NCI-H748 (cell line): ENCODE measurements at regions not wholly inside any gene's neighbourhood (a gene's known extent, or its start where the extent isn't known, plus 50 kb on each side); places are given as distances from the start of the nearest gene placed in this dataset.

Experiments used
- DNase-seq: peaks from one replicate; lab custom pipeline; 2025; ENCODE audit not compliant: unreplicated experiment; lab: John Stamatoyannopoulos, UW

DNA sequence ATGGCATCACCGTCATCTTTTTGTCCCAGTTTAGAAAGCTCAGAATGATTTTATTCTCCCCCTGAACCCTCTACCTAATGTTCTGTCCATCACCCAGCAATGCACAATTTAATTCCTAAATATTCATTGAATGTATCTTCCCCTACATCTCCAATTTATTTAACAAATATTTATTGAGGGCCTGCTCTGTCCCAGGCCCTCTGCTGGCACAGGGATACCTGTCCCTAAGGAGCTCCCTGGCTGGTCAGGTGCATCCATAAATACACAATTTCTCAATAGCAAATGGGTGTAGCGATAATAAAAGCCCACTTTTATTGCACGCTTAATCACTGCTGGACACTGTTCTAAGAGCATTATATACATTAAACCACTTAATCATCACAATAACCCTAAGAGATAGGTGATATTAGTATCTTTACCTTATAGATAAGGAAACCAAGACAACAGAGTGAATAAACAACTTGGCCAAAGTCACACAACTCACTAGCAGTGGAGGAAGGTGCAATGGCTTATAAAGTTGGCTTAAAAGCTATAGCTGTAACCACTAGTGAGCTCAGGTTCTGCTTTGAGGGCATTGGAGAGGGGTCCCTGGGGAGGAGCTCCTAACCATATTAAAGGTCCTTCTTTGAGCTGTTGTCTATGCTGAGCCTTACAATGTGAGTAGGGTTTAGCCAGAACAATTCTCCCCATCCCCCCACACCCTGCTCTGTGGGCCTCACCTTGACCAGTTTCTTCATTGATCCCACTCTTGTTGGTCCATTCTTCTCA, 126.3 kb upstream of the JUN start:
- no peak for DNase-seq

DNA sequence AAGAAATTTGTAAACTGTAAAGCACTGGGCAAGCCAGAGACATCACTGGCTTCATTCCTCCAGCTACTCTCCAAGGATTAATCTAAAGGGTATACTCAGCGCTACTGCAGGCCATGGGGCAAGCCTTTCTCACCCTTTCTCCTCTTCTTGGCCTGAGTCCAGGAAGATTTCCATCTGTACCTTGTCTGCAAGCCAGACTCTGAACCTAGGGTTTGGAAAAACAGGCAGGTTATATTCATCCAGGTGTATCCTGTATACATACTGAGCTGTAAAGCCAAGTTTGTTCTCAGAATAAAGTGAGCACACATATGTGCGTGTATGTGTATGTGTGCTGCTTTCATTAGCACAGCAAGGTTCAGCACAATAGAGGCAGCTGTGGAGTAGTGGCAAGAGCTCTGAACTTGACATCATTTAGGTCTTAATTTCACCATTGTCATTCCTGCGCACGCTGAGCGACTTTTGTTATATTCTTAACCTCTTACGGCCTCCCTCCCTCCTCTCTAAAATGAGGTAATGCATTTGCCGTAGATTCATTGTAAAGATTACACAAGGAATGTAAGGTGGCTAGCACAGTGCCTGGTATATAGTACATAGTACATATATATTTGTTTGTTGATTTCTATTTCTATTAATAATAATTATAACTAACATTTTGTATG, 128.1 kb upstream of the JUN start:
- peak; percentile 23 for DNase-seq

DNA sequence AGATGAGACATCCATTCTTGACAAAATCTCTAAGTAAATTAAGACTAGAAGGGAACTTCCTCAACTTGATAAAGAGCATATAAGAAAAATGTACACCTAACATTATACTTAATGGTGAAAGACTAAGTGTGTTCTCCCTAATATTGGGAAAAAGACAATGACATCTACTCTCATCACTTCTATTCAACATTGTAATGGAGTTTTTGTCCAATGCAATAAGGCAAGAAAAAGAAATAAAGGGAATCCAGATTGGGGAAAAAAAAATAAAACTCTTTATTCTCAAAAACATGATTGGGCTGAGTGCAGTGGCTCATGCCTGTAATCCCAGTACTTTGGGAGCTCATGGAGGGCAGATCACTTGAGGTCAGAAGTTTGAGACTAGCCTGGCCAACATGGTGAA, 131.1 kb upstream of the JUN start:
- DNase-seq: no peak

DNA sequence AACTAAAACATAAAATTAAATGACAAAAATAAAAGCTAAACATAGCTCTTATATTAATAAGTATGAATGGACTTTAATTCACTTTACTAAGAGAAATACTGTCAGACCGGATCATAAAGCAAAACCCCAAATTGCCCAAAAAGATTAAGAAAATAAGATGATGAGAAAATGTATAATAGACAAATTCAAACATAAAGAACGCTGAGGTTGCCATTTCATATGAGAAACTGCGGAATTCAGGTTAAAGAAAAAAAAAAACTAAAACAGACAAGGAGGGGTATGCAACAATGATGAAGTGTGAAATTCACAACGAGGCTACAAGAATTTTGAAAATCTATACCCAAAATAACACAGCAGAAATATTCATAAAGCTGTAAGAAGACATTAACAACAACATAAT, 133.6 kb upstream of the JUN start:
- no peak for DNase-seq

DNA sequence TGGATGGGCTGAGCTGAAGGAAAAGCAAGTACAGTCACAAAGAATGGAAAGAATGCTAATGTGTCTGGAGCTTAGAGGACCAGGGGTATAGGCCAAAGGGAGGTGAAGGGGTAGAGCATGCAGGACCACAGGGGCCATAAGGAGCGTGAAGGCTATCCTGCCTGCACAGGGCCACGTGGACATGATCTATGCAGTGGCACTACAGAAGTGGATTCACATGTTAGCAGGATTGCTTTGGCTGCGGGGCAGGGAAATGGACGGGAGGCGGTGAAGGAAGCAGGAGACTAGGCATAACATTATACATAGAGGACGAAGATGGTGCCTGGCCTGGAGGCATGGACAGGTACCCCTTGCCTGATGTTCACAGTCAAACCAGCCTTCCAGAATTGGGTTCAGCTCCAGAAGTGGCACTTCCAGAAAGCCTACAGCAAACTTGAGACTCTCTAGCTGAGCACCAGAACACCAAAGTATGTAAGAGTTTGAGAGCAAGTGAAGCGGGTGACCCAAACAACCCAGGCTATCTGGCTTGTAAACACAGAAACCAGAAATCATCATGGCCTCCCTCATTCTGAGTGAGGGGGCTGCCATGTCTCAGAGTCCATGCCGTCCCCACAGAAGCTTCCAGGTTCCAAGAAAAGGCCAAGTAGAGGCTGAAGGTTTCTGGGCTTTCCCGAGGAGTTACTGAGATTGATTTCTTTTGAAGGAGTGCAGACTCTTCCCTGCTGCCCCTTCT, 135.5 kb upstream of the JUN start:
- DNase-seq: no peak

DNA sequence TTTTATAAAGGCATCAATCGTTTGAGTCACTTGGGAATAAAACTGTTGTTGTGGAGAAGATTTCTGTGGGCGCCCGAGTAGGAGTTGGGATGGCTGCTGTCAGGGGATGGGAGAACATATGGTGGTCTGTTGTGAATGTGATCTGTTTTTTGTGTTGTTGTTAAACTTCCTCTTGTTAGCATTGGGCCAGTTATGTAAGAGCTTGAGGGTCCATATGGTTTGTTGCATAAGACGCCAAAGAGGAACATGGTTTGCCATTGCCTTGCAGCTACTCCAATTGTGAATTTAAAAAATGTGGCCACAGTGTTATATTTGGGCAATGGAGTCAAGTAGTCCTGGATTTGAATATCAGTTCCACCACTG, 136.1 kb upstream of the JUN start:
- DNase-seq: no peak

DNA sequence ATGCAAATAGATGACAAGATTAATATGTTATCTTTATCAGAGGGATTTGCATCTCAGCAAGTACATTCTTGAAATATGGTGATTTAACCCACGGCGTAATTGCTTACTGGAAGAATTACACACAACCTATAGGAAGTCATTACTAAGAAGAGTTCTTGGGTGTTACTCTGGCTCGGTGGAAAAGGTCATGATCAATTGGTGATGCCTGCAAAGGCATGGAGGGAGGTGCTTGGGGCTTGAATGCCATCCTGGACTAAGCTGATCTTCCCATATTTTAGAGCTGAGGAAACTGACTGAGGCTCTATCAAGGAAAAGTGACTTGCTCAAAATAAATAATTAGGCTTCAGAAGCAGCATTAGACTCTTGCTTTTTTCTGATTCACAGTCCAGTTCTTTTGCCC, 137.5 kb upstream of the JUN start:
- no peak for DNase-seq

DNA sequence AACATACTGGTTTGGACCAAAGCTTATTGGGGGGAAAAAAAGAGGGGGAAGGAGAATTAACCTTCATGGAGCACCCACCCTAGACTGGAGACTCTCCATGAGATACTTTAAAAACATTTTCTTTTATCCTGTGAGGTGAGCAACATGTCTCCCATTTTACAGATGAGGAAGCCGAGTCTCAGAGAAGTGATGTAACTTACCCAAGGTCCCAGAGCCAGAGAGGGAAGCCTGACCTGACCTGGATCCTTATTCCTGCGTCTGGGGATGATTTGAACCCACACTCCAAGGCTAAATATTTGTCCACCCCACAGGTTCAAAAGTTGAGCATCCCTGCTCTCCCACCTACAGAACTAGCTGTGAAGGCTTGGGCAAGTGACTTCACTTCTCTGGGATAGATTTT, 137.9 kb upstream of the JUN start:
- DNase-seq: no peak

DNA sequence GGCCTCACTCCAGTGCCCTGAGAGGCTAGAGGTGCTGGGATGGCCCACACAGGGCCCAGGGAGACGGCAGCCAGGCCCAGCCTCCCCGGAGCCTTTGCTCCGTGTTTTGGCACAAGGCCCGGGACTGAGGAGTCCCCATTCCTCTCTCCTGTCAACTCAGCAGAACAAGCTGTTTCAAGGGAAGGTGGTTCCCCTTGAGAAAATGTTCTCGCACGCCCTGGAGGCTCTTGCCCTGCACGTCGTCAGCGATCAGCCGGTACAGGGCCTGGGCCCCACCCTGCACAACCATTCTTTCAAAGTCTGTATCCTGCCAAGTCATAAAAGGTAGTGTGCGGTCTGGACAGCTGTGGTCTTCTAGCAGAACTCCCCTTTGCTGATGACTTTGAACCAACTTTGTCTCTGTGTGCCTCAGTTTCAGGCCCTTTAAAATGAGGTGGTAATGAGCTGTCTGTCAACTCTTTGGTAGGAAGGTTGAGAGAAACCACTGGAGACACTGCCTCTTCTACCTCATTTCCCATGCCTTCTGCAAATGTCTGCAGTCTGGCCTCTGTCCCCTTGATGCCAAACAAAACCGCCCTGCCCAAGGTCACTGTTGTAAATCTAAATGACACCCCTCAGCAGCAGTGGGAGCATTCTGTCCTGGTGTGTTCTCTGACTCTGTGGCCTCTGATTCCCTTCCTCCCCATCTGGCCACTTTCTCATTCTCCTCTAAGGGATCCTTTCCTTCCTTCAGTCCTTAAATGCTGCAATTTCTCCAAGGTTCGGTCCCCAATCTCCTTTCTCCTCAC, 138.6 kb upstream of the JUN start:
- no peak for DNase-seq

DNA sequence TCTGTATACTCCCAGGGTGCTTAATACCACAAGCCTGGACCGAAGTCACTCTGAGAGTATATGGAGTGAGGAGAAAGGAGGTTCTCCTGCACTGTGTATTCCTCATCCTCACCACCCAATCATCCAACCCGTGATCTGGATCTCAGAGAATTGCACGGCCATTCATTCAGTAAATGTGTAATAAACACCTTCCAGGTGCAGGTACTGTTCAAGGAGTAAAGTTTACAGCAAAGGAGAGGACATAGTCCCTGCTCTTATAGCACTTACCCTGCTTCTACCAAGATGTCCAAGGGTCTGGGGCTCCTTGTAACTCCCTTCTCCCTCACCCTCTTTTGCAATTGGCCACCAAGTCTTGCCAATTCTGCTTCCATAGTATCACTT, 139.2 kb upstream of the JUN start:
- DNase-seq: no peak

DNA sequence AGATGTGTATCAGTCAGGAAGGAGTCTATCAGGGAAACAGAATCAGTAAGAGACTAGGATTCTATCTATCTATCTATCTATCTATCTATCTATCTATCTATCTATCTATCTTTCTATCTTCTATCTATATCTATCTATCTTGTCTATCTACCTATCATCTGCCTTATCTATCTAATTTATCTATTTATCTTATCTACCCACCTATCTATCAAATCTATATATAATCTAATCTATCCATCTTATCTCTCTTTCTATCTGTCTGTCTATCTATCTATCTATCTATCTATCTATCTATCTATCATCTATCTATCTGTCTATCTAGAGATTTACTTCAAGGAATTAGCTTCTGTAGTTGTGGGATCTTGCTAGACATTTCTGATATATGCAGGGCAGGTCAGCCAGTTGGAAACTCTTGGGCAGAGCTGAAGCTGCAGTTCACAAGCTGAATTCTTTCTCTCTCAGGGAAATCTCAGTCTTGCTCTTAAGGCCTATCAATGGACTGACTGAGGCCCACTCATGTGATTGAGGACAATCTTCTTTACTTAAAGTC, 140.2 kb upstream of the JUN start:
- DNase-seq: no peak

DNA sequence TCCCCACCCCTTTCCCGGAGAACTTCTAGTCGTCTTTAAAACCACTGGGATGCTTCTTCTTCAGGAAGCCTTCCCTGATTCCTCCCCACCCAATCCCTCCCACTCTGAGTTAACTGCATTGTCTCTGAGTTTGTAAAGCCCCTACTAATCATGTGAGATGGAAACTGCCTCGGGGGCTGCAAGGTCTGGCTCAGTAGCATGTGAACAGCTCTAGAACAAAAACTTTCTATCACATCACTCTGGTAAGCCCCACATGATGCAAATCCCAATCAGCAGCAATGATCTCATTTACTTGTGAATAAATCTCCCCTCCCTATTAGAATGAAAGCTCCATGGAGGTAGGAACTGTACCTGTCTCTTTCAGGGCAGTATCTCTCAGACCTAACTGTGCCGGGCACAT, 141.0 kb upstream of the JUN start:
- DNase-seq: no peak

DNA sequence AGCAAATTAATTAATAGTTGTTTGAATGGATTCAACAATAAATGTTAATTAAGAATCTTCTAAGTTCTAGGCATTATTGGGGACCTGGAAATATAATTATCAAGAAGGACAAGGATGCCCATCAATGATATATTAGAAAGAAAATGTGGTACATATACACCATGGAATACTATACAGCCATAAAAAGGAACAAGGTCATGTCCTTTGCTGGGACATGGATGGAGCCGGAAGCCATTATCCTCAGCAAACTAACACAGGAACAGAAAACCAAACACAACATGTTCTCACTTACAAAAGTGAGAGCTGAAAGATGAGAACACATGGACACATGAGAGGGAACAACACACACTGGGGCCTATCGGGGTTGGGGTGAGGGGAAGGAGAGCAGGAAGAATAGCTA, 141.4 kb upstream of the JUN start:
- DNase-seq: no peak

DNA sequence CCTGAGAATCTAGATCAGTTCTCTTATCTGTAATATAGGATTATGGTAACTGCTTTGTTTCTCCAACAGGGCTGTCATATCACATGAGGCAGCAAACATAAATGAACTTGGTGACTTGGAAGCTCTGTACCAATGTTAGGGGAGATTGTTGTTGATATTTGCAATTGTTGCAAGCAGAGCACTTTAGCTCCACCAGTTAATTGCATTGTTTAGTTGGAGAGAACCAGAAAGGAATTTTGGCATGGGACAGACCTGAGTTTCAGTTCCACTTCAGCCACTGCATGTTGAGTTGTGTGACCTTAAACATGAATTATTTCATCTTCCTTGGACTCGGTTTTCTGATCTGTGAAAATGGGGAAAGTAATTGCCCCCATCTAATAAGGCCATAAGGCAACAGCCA, 142.3 kb upstream of the JUN start:
- DNase-seq: no peak

DNA sequence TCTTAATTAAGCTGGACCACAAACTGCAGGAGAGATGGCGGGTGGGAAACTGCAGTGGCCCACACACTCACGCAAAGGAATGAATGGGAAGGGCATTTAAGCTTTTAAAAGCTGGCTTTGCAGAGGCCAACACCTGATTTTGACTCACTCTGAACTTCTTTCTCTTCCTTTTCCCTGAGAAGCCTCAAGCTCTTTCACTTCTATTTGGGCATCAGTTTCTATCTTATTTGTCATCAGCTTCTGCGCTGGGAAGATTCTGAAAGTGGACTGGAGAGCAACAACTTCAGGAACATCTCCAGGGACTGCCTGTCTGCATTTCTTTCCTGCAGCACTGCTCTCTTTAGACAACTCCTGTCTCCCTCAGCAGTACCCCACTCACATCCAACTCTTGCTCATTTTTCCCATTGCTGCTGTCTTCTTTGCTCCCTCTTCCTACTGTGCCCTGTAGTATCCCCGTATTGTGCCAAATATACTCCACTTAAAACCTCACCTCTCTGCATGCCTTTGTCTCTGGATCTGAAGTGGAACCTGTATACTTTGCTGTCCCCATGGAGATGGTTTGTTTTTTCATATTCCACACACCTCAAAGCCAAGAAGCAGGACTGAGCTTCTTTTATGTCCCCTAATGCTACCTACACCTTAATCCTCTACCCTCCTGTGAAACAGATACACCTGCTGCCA, 143.3 kb upstream of the JUN start:
- peak; percentile 36 for DNase-seq

DNA sequence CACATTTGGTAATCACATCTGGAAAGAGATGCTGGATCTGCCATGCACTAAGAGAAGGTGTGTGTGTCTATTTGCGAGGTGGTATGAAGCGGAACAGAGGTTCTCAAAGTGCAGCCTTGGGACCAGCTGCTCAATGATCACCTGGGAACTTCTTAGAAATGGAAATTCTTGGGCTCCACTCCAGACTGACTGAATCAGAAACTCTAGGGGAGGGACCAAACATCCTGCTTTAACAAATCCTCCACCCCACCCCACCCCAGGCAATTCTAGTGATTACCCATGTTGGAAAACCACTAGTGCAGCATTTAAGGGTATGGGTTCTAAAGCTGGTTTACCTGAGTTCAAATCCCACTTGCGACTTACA, 143.9 kb upstream of the JUN start:
- no peak for DNase-seq

DNA sequence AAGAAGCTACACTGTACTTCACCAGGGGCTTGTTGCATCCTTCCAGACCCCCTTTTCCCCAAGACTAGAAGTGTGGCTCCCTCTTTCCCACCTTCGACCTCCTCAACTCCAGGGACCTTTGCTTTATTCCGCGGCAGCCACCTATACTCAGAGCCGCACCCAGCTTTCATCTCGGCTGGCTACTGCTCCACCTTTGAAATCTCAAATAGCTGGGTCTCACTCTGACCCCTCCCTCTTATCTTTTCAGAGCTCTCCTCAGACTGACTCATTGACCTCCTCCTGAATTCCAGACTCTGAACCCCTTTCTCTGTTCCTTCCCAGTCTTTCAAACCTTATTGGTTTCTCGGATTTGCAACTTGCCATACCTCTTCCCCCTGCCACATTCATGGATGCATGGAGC, 144.7 kb upstream of the JUN start:
- DNase-seq: no peak

DNA sequence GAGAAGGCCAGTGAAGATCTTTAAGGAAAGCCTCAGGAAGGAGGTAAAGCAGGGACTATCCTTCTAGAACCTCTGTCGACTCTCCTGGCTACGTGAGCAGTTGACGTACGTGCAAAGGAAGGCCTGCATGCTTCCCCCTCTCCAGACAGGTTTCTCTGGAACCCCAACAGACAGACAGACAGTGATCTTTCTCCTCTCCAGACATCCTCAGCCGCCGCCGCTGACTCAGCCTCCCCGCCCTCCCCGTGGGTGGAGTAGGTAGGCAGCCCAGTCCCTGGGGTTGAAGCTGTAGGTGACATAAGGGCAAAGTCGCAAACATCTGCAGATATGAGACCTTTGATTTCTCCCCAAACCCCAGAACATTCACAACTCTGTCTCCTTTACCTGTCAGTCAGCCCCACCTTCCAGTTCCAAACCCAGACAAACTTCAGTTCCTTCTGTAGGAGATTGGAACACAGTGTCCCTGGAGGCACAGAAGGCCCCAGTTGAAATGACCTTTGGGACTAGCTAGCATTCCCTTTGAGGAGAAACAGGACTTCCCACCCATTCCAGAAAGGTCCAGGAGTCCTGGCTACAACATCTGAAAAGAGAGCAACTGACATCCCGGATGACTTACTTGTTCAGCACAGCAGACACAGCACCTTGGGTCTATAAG, 146.0 kb upstream of the JUN start:
- DNase-seq: no peak

DNA sequence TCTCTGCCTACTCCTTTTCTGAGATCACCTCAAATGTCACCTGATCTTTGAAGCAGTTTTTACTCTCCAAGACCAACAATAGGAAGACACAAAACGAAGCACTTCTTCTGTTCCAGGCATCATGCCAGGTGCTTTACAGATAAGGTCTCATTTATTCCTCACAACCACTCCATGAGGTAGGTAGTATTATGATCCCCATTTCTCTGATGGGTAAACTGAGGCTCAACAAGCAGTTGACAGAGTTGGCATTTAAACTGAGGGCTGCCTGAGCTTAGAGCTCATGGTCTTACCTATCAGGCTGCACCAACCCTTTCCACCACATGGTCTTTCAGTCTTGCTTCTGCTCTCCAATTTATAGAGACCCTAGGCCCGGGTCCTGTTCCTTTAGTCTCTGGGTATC, 147.2 kb upstream of the JUN start:
- DNase-seq: no peak

DNA sequence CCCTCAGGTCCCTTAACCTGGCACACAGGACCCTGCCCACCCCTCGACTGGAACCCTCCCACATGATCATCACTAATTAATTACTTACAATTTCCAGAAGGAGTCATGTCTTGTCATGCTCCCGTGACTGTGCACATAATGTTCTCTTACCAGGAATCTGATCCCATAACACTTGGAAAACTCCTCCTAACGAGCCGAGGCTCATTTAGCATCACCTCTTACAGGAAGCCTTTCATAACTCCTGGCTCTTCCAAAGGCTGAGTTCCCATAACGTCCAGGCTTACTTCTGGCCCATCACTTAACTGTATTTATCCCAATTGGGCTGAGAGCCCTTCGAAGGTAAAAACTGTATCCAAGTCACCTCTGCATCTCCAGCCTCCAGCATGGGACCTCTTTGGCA, 147.9 kb upstream of the JUN start:
- DNase-seq: no peak
